Large intestine (tissue), 3 donors: ENCODE measurements at regions not wholly inside any gene's neighbourhood (a gene's known extent, or its start where the extent isn't known, plus 50 kb on each side); places are given as distances from the start of the nearest gene placed in this dataset.

Experiments
- DNase-seq, 2 donors: peaks; one replicate each; pipeline versions ENCODE4 v3.0.0 to v3.0.0-alpha.2; 2013
- H3K27ac ChIP-seq: one replicate; pipeline ENCODE4 v1.5.1; 2013; ENCODE audit warnings: low read length
- H3K27me3 ChIP-seq: 2 replicates; pipeline ENCODE4 v1.6.1; 2013; ENCODE audit warnings: low read length; ENCODE audit not compliant: control insufficient read depth, insufficient read depth
- H3K36me3 ChIP-seq: 2 replicates; pipeline ENCODE4 v1.6.1; 2013; ENCODE audit warnings: low read length; ENCODE audit not compliant: control insufficient read depth, insufficient read depth
- H3K4me1 ChIP-seq: one replicate; pipeline ENCODE4 v1.6.1; 2013; ENCODE audit warnings: low read length; ENCODE audit not compliant: control insufficient read depth, insufficient read depth
- H3K4me3 ChIP-seq: one replicate; pipeline ENCODE4 v1.5.1; 2013; ENCODE audit warnings: low read length
- H3K9me3 ChIP-seq: one replicate; pipeline ENCODE4 v1.6.1; 2013; ENCODE audit warnings: mild to moderate bottlenecking, low read depth, low read length, moderate library complexity; ENCODE audit not compliant: control insufficient read depth
- WGBS: methylation state at CpG from one replicate; pipeline ENCODE4 v1.1.5; 2013; ENCODE audit warnings: low lambda C conversion rate; ENCODE audit not compliant: insufficient coverage; 5-methylcytosine and 5-hydroxymethylcytosine counted together

- H3K4me3 ChIP-seq, result no peak overlapping the region
- no peaks in the 10 kb centered on the region for H3K27me3 ChIP-seq
- no peak overlapping the region for H3K27ac ChIP-seq
- no peaks in the 10 kb centered on the region for H3K36me3 ChIP-seq
- WGBS, result no CpG with 5 or more reads among the region's 2 CpGs
- DNase-seq, result no peak
- H3K9me3 ChIP-seq, result no peaks in the 10 kb centered on the region
- no peaks in the 10 kb centered on the region for H3K4me1 ChIP-seq
Measured at GRCh38 chr3:80676261-80676660, 908.5 kb upstream of the ROBO1 start.

- DNase-seq, result no peak
- no peaks in the 10 kb centered on the region for H3K36me3 ChIP-seq
- no peak overlapping the region for H3K4me3 ChIP-seq
- no peaks in the 10 kb centered on the region for H3K9me3 ChIP-seq
- H3K4me1 ChIP-seq, result no peaks in the 10 kb centered on the region
- H3K27me3 ChIP-seq, result no peaks in the 10 kb centered on the region
- H3K27ac ChIP-seq, result no peak overlapping the region
- WGBS, result 92% methylated on average over 3 of the region's 4 CpGs
Measured at GRCh38 chr3:80675790-80676189, 908.0 kb upstream of the ROBO1 start.

GRCh38 chr3:80668600-80669294 lies 900.9 kb upstream of the ROBO1 start:
- peaks cover 2% of the 10 kb centered on the region for H3K4me1 ChIP-seq
- no CpG with 5 or more reads among the region's 4 CpGs for WGBS
- H3K36me3 ChIP-seq, result no peaks in the 10 kb centered on the region
- H3K27me3 ChIP-seq, result no peaks in the 10 kb centered on the region
- peak; percentile 44 to 88 for DNase-seq
- peaks cover 17% of the 10 kb centered on the region for H3K9me3 ChIP-seq
- peak overlapping the region; percentile 25 for H3K27ac ChIP-seq
- no peak overlapping the region for H3K4me3 ChIP-seq

GRCh38 chr3:80668100-80668499 lies 900.3 kb upstream of the ROBO1 start:
- Histone ChIP-seq H3K4me3 (no peak overlapping the region), H3K36me3 (no peaks in the 10 kb centered on the region), H3K27ac (peak overlapping the region; percentile 7), H3K27me3 (no peaks in the 10 kb centered on the region), H3K4me1 (peaks cover 2% of the 10 kb centered on the region), H3K9me3 (peaks cover 17% of the 10 kb centered on the region)
- DNase-seq, result no peak

GRCh38 chr3:80663426-80663825 lies 895.6 kb upstream of the ROBO1 start:
- H3K27me3 ChIP-seq, result no peaks in the 10 kb centered on the region
- H3K9me3 ChIP-seq, result peaks cover 11% of the 10 kb centered on the region
- 75% methylated on average over 2 of the region's 3 CpGs for WGBS
- H3K36me3 ChIP-seq, result no peaks in the 10 kb centered on the region
- no peak overlapping the region for H3K27ac ChIP-seq
- no peak overlapping the region for H3K4me3 ChIP-seq
- H3K4me1 ChIP-seq, result no peaks in the 10 kb centered on the region
- DNase-seq, result no peak

GRCh38 chr3:80655216-80655615 lies 887.4 kb upstream of the ROBO1 start:
- H3K36me3 ChIP-seq, result no peaks in the 10 kb centered on the region
- no peak overlapping the region for H3K27ac ChIP-seq
- no peaks in the 10 kb centered on the region for H3K27me3 ChIP-seq
- no peaks in the 10 kb centered on the region for H3K9me3 ChIP-seq
- no CpG with 5 or more reads among the region's 3 CpGs for whole genome bisulfite sequencing
- no peak overlapping the region for H3K4me3 ChIP-seq
- no peaks in the 10 kb centered on the region for H3K4me1 ChIP-seq
- no peak for DNase-seq

- Histone ChIP-seq H3K4me3 (no peak overlapping the region), H3K27me3 (no peaks in the 10 kb centered on the region), H3K9me3 (no peaks in the 10 kb centered on the region), H3K27ac (no peak overlapping the region), H3K4me1 (no peaks in the 10 kb centered on the region), H3K36me3 (no peaks in the 10 kb centered on the region)
- DNase-seq, result no peak
Measured at GRCh38 chr3:80649170-80649569, 881.4 kb upstream of the ROBO1 start.

- Histone ChIP-seq H3K27ac (no peak overlapping the region), H3K4me1 (no peaks in the 10 kb centered on the region), H3K9me3 (no peaks in the 10 kb centered on the region), H3K27me3 (no peaks in the 10 kb centered on the region), H3K36me3 (no peaks in the 10 kb centered on the region), H3K4me3 (no peak overlapping the region)
- DNase-seq, result peak in 1 of 2 donors; percentile 40
- WGBS, result no CpG with 5 or more reads among the region's 4 CpGs
Measured at GRCh38 chr3:80643421-80643820, 875.6 kb upstream of the ROBO1 start.

GRCh38 chr3:80618295-80619256 lies 850.8 kb upstream of the ROBO1 start:
- H3K27ac ChIP-seq, result no peak overlapping the region
- H3K4me3 ChIP-seq, result no peak overlapping the region
- H3K27me3 ChIP-seq, result no peaks in the 10 kb centered on the region
- 18% methylated on average over 3 of the region's 8 CpGs for WGBS
- peaks cover 6% of the 10 kb centered on the region for H3K4me1 ChIP-seq
- peak in 1 of 2 donors; percentile 47 for DNase-seq
- no peaks in the 10 kb centered on the region for H3K36me3 ChIP-seq
- H3K9me3 ChIP-seq, result peaks cover 2% of the 10 kb centered on the region

GRCh38 chr3:80612366-80612765 lies 844.6 kb upstream of the ROBO1 start:
- Histone ChIP-seq H3K4me3 (no peak overlapping the region), H3K9me3 (no peaks in the 10 kb centered on the region), H3K27ac (no peak overlapping the region), H3K4me1 (peaks cover 3% of the 10 kb centered on the region), H3K27me3 (no peaks in the 10 kb centered on the region), H3K36me3 (no peaks in the 10 kb centered on the region)
- 17% methylated on average over 1 of the region's 2 CpGs for WGBS
- peak; percentile 20 to 34 for DNase-seq
